HG02870 (cell line): ENCODE measurements at regions not wholly inside any gene's neighbourhood (a gene's known extent, or its start where the extent isn't known, plus 50 kb on each side); places are given as distances from the start of the nearest gene placed in this dataset.

Experiments
- ATAC-seq: cut with Tn5 transposase; IDR thresholded peaks from one replicate; pipeline ENCODE4 v1.9.1; 2021; ENCODE audit warnings: mild to moderate bottlenecking, moderate library complexity; ENCODE audit not compliant: unreplicated experiment

DNA sequence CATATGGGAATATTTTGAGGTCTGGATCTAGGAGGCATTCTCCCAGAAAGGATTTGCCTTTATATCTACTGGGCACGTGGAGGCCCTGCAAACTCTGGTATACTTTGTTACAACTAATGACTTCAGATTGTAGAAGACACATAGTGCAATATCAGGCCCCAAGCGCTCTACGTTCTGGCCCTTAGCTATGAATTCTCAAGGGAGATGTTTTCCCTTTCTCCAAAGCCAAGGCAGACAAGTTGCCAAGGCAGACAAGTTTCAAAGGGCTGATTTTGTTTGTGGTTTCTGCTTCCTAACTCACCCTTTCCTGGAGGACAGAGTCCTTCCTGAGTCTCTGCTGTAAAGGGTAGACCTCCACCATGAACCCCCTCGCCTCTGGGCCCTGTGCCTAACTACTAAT, 99.4 kb upstream of the CTTNBP2 start:
- no peak for ATAC-seq

DNA sequence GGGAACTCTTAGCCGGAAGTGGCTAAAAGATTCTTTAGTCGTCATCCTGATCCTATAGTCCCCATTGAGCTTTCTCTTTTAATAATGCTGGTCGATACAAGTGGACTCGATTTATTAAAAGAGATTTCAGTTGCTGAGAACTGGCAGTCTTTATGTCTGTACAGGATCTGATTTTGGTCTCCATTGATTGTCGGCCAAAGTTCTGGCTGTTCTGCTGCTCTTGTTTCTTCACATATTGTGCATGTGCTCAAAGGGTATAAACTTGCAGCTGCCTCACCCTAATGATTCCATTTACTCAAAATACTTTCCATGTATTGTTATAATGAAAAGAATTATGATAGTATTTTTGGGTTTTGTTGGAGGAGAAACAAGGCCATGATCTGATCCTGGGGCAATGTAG, 100.7 kb upstream of the CTTNBP2 start:
- no peak for ATAC-seq

DNA sequence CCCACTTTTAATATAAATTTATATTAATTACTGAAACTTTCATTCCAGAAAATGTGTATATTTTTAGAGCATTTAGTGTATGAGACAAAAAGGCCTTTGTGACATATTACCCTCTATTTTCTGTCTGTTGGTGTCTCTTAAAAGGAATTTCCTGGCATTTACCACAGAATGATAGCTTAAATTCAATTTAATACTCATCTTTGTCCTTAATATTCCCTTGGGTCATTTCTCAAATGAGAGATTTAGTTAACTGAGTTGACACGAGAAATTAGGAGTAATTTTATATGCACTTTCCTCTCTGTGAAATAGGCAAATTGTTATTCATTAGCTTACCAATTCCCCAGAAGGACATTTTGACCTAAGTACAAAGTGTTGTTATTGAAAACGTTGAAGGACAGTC, 101.7 kb upstream of the CTTNBP2 start:
- no peak for ATAC-seq

DNA sequence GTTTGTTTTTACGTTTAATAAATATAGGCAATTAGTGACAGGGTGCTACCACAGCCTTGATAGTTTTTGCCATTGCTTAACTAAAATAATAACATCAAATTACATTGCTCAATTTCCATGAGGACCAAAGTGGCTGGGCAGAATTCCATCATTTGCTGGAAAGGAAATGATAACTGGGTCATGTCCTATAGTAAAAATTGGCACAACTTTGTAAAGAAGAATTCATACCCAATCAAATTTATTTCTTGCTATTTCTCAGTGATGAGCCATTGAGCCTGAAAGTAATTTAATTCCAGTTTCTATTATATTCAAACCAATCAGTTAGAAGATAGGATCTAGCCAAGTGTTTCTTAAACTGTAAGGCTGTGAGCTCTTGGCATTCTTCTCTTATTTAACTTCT, 102.2 kb upstream of the CTTNBP2 start:
- ATAC-seq: no peak

DNA sequence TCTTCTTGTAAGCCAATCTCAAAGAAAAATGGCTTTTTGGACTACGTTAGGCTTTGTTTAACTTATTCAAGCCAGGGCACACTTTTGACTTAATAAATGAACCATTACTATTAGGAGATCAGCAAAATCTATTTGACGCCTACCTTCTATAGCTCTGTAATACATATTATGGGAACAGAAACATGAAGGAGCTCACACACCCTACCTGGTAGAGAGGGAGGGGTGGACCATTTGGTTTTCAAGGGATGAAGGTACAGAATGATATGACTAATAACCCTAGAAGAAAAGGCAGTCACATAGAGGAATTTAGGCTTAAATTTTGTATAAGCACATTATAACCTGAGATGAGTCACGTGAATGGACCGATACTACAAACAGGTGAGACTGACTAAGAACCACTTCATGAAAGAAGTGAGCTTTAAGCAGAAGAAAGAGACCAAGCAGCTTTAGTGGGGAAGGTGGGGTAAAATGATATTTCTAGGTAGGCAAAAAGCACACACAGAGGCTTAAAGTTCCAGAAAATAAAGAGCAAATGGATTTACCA, 106.8 kb upstream of the CTTNBP2 start:
- no peak for ATAC-seq

DNA sequence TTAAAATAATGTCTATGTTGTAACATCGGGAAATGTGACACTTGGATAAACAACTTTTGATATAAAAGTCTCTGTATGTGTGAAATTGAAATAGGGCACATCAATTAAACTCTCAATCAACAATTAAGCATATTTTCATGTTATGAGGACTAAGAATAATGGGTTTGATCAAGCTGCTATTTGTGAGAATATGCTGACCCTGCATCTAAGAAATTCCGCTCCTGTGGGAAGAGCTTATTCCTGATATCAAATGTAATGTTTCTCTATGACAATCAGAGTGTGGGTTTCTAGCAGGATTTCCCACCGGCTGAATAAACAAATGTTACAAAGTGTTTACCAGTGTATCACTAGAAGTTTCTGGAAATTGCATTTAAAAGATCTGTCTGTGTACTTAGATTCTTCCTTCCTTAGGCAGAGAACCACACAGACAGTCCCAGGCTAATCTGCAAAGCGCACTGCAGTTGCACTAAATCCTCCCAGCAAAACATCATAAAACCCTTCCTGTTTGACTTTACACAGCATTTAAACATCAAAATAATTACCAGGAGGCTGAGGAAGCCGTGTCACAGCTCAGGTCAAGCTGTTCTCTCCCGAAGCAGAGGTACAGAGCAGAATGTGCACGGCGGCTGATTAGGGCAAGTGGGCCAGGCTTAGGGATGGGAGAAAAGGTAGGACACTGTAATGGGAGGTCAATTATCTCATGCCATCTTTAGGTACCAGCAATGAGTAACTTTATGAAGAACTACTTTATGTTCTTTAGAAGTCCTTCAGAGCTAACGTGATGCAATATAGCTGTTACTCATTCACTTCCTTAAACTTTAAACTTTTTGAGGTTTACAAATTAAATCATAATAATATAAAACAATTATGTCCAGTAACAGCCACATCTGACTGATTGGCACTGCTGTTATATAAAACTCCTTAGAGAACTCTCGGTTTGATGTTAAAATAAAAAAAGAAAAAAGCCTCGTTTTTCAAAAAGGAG, 109.1 kb upstream of the CTTNBP2 start:
- ATAC-seq: no peak

DNA sequence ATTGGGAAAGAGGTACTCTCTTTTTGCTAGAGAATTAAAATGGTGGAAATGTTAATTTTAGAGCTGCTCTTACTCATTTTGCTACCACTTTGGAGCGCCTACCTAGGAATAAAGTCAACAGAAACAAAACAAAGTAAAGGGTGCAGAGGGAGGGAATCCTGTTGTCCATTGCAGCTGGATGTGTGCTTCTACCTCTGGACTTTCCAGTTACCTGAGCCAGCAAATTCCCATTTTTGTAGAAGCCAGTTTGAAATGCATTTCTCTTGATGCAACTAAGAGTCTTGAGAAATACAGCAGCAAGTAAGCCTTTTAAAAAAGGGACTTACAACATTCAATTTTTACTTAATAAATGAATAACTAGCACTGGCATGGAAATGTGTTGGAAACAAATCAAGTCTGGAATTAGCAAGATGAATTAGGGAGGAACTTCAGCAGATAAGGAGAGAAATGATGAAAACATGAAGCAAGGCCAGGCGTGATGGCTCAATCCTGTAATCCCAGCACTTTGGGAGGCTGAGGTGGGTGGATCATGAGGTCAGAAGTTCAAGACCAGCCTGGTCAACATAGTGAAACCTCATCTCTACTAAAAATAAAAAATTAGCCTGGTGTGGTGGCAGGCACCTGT, 113.5 kb upstream of the CTTNBP2 start:
- no peak for ATAC-seq

DNA sequence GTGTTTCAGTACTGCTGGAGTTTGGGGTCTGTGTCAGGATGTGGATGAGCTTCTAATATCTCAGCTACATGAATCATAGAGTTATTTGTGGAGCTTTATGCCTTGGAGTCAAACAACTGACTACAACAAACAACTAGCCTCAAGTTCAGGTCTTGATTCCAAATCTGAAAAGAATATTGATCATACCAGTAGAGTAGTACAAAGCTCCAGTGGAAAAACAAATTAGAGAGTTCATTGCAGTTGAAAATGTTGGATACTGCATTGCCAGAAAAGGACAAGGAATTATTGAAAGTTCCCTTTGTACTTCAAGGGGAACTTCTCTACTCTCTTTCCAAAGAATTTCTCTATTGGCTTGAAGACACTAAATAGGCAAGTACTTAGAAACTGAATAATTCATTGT, 117.6 kb upstream of the CTTNBP2 start:
- ATAC-seq: no peak

DNA sequence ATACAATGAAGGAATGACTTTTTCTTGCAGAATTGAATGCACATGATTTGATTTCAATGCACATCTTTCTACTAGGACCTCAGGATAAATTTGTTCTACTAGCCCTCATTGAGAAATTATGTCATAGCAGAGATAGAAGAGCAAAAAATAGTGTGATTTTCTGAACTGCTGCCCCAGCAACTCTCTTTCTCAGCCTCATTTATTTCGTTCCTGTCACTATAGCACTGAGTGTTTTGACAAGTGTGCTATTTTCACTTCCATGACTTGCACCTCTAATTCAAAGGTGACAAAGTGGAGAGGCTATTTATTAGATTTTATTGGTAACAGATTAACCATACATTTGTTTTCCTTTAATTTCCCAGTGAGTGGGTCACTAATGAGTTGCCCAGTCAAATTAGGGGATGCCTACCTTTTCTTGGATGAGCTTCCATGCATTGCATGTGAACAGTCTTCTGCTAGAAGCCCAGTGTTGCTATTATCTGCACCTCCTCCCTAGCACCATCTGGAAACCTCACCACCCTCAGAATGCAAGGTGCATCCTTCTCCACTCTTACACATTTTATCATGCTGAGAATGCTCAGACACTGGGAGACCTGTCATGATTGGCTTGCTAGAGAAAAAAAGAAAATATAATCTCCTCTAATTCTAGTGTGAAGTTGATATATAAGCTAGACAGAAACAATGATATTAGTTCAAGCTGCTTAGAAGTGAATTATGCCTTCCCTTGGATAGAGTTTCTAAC, 119.6 kb upstream of the CTTNBP2 start:
- no peak for ATAC-seq

DNA sequence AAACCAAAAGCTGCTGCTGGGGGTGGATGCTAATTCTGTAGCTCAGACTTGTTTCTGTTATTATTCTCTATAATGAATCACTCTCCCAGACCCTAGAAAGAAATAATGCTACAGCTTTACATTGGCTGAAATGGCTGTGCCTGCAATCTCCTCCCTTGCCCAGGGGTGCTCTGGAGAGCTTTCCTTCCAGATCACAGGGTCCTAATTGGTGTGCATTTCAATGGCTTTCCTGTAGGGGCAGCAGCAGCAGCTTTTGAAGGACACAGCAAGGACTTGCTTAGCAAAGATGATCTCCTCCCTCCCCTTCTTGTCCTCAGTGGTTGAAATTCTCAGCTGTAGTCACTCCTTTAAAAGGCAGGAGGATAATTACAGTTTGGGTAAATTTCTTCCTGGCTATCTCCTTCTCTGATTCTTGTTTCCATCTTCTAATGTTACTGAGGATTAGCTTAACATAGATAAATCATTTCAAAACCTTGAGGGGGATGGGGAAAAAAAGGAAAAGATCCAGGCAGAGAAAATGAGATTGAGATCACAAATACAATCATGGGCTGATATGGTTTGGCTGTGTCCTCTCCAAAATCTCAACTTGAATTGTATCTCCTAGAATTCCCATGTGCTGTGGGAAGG, 120.2 kb upstream of the CTTNBP2 start:
- ATAC-seq: peak; percentile 98

DNA sequence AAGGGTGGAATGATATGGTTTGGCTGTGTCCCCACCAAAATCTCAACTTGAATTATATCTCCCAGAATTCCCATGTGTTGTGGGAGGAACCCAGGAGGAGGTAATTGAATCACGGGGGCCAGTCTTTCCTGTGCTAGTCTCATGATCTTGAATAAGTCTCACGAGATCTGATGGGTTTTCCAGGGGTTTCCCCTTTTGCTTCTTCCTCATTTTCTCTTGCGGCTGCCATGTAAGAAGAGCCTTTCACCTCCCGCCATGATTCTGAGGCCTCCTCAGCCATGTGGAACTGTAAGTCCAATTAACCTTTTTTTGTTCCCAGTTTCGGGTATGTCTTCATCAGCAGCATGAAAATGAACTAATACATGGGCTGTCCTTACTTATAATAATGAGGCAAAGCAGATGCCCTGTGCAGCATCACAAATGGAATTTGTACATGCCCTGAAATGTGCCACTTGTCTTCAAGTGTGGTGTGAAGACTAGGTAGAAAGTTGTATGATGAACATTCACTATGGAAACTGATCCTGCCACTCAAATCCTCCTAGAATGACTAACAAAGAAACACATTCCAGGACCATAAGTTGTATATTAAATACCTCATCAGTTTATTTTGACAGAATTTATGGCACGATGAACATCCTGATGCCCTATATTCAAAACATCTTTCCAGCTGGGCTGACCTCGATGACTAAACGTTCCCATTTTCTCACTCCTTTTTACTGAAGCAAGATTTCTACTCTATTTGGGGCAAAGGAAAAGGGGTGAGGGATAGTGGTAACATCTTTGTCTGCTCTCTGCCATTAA, 122.8 kb upstream of the CTTNBP2 start:
- ATAC-seq: no peak

DNA sequence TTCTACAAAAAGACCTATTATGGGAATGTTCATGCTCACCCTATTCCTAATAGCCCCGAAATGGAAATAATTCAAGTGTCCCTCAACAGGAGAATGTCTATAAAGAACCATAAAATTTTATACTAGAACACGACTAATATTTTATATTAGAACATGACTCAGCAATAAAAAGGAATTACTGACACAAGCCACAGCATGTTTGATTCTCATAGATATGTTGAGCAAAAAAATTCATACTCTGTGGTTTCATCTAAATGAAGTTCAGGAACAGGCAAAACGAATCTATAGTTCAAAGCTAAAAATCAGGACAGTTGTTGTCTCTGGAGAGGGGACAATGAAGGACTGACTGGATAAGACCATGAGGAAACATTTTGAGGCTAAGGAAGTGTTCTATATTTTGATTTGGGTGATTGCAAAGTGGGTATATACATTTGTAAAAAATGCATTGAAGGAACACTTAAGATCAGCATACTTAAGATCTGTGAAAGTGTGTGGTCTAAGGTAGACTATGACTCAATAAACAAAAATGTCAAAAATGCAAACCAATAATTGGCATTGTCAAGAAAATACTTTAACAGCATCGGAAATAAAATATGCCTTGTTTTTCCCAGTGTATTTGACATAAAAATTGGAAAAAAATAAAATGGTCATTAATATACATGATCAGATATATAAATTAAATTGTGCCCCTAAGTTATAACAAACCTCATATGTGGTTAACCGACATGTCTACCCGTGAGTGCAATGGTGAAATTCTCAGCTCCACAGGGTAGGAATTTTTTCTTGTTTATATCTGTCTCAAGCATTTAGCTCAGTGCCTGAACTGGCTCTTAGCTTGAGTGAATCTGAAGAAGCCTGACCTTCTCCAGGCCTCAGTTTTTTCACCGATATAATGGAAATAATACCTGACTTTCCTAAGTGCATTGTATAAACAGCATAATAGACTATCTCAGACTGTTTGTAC, 124.9 kb upstream of the CTTNBP2 start:
- no peak for ATAC-seq

DNA sequence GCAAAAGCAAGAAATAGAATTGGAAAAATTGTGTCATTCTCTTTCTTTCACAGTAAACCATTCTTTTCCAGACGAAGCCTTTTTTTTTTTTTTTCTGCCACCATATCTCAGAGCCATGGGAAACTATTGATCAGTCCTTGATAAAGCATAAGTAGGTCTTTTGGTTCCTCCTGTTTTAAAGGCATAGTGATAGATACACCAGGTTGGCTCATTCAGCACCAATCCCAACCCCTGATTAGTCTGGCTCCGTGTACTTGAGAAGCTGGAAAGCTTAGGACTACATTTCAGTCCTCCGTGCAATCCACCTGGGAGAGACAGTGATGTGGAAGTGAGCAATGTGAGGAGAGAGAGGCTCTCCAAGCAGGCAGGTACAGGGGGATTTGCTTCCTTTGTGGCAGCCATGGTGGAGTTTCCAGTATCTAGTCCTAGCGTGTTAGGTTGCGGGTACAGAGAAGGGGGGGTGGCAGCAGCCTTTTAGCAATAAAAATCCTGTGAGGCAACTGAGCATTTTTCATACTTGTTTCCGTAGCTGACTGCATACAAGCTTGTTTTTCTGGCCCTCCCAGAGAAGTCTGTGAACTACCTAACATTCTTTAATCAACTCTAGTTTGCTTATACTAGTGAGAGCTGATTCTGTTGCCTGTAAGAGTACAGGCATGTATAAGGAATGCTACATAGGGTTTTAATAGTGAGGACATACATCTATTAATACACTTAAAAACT, 127.4 kb upstream of the CTTNBP2 start:
- ATAC-seq: no peak

DNA sequence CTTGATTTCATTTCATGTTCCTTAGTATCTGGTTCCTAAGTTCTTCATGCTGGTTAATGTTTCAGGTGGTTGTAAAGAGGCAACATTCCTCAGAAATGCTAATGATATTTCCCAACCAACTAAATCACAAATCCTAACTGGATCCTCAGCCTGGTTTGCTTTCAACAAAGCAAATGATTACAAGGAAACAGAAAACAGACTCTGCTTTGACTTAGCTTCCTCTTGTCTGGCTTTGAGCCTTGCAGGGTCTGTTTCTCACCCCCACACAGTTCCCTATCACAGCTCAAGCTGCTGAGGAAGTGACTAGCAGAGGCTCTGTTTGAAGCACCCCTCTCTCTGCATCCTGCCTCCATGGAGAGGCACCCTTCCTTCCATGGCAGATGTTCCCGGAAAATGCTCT, 130.2 kb upstream of the CTTNBP2 start:
- ATAC-seq: no peak

DNA sequence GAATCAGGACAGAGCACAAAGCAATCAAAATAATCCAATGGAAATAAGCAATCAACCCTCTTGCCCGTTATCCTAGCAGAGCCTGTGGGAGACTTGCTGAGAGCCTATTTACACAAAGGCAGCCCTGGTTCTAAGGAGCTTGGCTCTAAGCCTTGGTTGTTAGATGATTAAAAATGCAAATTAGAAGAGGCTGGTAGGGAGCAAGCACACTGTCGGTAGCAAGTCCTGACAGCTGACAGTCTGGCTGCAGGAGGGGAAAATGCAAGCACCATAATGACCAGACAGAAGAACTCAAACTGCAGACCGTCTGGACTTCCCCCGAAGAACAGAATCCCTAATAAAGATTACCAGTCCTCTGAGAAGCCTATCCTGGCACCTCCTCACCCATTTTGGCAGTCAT, 131.8 kb upstream of the CTTNBP2 start:
- no peak for ATAC-seq

DNA sequence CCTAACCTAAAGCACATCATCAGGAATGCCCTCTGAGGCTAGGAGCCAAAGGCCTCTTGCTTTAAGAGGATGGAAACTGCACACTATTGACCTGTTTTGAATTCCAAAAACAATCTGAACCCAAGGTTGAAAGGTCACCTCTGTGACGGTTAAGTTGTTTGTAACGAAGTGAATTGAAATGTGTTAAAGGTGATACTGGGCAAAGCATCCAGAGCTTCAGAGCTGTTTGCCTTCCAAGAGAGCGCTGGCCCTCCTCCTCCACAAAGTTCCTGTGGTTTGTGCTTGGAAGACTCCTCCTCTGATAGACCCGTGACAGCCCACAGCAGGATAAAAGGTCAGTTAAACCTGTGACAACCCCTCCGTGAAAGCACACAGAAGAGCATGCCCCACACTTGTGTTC, 133.7 kb upstream of the CTTNBP2 start:
- ATAC-seq: no peak

DNA sequence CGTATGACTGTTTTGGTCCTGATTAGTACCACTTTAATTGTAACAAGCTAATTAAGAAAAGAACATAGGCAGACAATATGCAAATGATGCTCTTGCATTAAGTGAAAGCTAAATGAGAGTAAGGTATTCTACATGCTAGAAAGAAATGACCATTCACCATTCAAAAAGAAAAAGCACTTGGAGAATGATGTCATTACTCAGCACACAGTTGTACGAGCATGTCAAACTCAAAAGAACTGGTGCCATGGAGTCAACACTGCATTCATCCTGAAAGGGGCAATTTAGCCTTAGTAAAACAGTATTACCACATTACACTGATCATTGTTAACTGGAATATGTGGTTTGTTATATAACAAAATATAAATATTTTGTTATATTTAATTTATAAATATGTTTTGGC, 136.2 kb upstream of the CTTNBP2 start:
- ATAC-seq: no peak

DNA sequence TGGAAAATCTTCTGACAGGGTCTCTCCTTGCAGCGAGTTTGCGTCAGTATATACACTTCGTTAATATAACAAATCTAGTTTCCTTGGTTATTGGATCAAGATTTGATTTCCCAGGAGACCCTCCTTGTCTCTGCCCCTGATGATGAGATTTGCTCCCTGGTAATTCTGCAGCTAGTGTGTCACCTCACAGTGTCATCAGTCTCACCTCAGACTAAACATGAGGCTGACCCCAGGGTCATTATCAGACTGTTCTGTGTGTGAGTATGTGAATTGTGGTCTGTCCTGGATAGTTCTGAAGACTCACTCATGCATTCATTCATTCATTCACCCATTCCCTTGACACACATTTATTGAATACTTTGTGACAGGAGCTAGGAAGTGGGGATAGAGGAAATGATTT, 138.4 kb upstream of the CTTNBP2 start:
- ATAC-seq: no peak
